ENCODE measurements at regions not wholly inside any gene's neighbourhood (a gene's known extent, or its start where the extent isn't known, plus 50 kb on each side); places are given as distances from the start of the nearest gene placed in this dataset.

DNA sequence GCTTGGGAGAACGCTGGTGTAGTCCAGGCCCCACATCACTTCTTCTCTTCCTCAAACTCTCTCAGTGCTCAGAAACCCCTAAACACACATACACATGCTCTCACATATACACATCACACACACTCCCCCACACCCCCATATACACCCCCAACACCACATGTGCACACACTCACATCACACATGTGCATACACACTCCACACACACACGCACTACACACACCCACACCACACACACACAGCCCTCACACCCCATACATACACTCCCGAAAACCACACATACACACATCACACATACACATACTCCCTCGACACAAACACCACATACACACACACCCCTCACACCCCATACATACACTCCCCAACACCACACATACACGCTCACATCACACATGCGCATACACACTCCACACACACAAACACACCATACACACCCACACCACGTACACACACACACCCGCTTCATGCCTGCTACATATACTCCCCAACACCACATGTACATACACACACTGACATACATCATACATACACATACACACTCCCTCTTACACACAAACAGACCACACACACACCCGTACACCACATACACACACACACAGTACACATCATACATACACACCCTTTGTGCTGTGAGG lies 110.3 kb upstream of the TMEM170B start (continued):
- TF ChIP-seq, protein P1, sequence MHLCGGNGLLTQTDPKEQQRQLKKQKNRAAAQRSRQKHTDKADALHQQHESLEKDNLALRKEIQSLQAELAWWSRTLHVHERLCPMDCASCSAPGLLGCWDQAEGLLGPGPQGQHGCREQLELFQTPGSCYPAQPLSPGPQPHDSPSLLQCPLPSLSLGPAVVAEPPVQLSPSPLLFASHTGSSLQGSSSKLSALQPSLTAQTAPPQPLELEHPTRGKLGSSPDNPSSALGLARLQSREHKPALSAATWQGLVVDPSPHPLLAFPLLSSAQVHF (CRISPR knock-in tag; IDR thresholded peaks at IDR 0.05): 0 out of 2 replicates have a peak, but pooled peaks have one; percentile 6
- TF ChIP-seq CREM (IDR thresholded peaks at IDR 0.05): no peak
- TF ChIP-seq CREM (CRISPR knock-in tag; IDR thresholded peaks at IDR 0.05): no peak
- TF ChIP-seq MED13 (CRISPR knock-in tag; IDR thresholded peaks at IDR 0.05): no peak
- 0 out of 2 replicates have a peak, but pooled peaks have one; percentile 13 for TF ChIP-seq LCORL (IDR thresholded peaks at IDR 0.05)
- no peak for TF ChIP-seq LCORL (CRISPR knock-in tag; IDR thresholded peaks at IDR 0.05)
- TF ChIP-seq, protein P2, sequence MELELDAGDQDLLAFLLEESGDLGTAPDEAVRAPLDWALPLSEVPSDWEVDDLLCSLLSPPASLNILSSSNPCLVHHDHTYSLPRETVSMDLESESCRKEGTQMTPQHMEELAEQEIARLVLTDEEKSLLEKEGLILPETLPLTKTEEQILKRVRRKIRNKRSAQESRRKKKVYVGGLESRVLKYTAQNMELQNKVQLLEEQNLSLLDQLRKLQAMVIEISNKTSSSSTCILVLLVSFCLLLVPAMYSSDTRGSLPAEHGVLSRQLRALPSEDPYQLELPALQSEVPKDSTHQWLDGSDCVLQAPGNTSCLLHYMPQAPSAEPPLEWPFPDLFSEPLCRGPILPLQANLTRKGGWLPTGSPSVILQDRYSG (CRISPR knock-in tag; IDR thresholded peaks at IDR 0.05): no peak
- peak; percentile 40; the same call in 1 of the 2 replicates for TF ChIP-seq NFRKB (IDR thresholded peaks at IDR 0.05)
- peak; percentile 63 for TF ChIP-seq PHB2 (IDR thresholded peaks at IDR 0.05; ENCODE audit: partially characterized antibody)
- TF ChIP-seq RCOR2 (CRISPR knock-in tag; IDR thresholded peaks at IDR 0.05): no peak
- TF ChIP-seq ZNF572 (CRISPR knock-in tag; IDR thresholded peaks at IDR 0.05): no peak
- no peak for TF ChIP-seq ZNF775 (CRISPR knock-in tag; IDR thresholded peaks at IDR 0.05; ENCODE audit: borderline replicate concordance)
- TF ChIP-seq, protein P3, sequence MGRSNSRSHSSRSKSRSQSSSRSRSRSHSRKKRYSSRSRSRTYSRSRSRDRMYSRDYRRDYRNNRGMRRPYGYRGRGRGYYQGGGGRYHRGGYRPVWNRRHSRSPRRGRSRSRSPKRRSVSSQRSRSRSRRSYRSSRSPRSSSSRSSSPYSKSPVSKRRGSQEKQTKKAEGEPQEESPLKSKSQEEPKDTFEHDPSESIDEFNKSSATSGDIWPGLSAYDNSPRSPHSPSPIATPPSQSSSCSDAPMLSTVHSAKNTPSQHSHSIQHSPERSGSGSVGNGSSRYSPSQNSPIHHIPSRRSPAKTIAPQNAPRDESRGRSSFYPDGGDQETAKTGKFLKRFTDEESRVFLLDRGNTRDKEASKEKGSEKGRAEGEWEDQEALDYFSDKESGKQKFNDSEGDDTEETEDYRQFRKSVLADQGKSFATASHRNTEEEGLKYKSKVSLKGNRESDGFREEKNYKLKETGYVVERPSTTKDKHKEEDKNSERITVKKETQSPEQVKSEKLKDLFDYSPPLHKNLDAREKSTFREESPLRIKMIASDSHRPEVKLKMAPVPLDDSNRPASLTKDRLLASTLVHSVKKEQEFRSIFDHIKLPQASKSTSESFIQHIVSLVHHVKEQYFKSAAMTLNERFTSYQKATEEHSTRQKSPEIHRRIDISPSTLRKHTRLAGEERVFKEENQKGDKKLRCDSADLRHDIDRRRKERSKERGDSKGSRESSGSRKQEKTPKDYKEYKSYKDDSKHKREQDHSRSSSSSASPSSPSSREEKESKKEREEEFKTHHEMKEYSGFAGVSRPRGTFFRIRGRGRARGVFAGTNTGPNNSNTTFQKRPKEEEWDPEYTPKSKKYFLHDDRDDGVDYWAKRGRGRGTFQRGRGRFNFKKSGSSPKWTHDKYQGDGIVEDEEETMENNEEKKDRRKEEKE (IDR thresholded peaks at IDR 0.05): no peak
- no peak for TF ChIP-seq KDM1A (CRISPR knock-in tag; IDR thresholded peaks at IDR 0.05)
- no peak for TF ChIP-seq ZNF446 (CRISPR knock-in tag; IDR thresholded peaks at IDR 0.05)
- TF ChIP-seq ZNF777 (CRISPR knock-in tag; IDR thresholded peaks at IDR 0.05): no peak
- TF ChIP-seq TEAD3 (CRISPR knock-in tag; optimal IDR thresholded peaks at IDR 0.05; ENCODE audit: borderline replicate concordance): peak; percentile 33
- TF ChIP-seq ZNF616 (CRISPR knock-in tag; IDR thresholded peaks at IDR 0.05; ENCODE audit: low read depth): 0 out of 2 replicates have a peak, but pooled peaks have one; percentile 28
- TF ChIP-seq ZNF264 (CRISPR knock-in tag; IDR thresholded peaks at IDR 0.05): no peak
- TF ChIP-seq HNRNPLL (IDR thresholded peaks at IDR 0.05; ENCODE audit: low read depth, low read length, poor library complexity, severe bottlenecking): no peak
- TF ChIP-seq ZNF543 (CRISPR knock-in tag; IDR thresholded peaks at IDR 0.05): no peak

All from HepG2 (cell line).